Immature natural killer cell (primary cell): ENCODE measurements at regions not wholly inside any gene's neighbourhood (a gene's known extent, or its start where the extent isn't known, plus 50 kb on each side); places are given as distances from the start of the nearest gene placed in this dataset.
A peak's percentile ranks its signal among the peaks of the same experiment; 100 is the strongest.

Experiments
- DNase-seq, 3 donors: peaks; one replicate each; pipeline ENCODE4 v3.0.0; 2022; ENCODE audit warnings: mixed read lengths in 1 of 3
- H3K27ac Mint-ChIP-seq, 6 donors: one replicate each; pipeline ENCODE4 v1.8.0; 2020; ENCODE audit warnings: mixed read lengths in 6 of 6, mild to moderate bottlenecking in 5 of 6, inconsistent platforms in 4 of 6, moderate library complexity in 3 of 6
- H3K27me3 Mint-ChIP-seq, 3 donors: one replicate each; pipeline ENCODE4 v1.8.0; 2020 to 2021; ENCODE audit warnings: low read depth in 3 of 3, mild to moderate bottlenecking in 3 of 3, mixed read lengths in 3 of 3, moderate library complexity in 3 of 3, inconsistent platforms in 1 of 3
- H3K36me3 Mint-ChIP-seq, 3 donors: one replicate each; pipeline ENCODE4 v1.8.0; 2020; ENCODE audit warnings: mixed read lengths in 3 of 3, inconsistent platforms in 2 of 3, mild to moderate bottlenecking in 2 of 3
- H3K4me1 Mint-ChIP-seq, 2 donors: one replicate each; pipeline ENCODE4 v1.8.0; 2020; ENCODE audit warnings: inconsistent platforms in 2 of 2, mild to moderate bottlenecking in 2 of 2, mixed read lengths in 2 of 2, moderate library complexity in 1 of 2
- H3K4me3 Mint-ChIP-seq, 5 donors: one replicate each; pipeline ENCODE4 v1.8.0; 2020; ENCODE audit warnings: mild to moderate bottlenecking in 5 of 5, mixed read lengths in 5 of 5, inconsistent platforms in 3 of 5, moderate library complexity in 3 of 5
- H3K9me3 Mint-ChIP-seq, 6 donors: one replicate each; pipeline ENCODE4 v1.8.0; 2020; ENCODE audit warnings: mild to moderate bottlenecking in 6 of 6, mixed read lengths in 6 of 6, inconsistent platforms in 4 of 6, moderate library complexity in 3 of 6

DNA sequence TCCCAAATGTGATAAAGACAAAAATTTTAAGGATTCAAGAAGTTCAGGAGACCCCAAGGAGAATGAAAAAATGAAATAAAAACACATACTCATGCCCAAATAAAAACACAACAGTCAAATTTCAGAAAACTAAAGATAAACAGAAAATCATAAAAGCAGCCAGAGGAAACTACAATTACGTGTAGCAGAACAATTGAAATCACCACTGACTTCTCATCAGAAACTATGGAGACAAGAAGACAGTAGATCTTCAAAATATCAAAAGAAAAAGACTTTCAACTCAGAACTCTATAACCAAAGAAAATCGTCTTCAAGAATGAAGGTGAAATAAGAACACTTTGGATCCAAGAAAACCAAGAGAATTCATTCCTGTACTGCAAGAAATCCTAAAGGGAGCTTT lies 54.9 kb downstream of the DIO3 start:
- Mint-ChIP-seq H3K36me3 (no peaks in the 10 kb centered on the region), H3K9me3 (no peaks in the 10 kb centered on the region), H3K4me1 (no peaks in the 10 kb centered on the region), H3K27me3 (peaks cover 8 to 20% (median 9%) of the 10 kb centered on the region in 3 donors), H3K27ac (no peak overlapping the region), H3K4me3 (no peak overlapping the region)
- DNase-seq = no peak

DNA sequence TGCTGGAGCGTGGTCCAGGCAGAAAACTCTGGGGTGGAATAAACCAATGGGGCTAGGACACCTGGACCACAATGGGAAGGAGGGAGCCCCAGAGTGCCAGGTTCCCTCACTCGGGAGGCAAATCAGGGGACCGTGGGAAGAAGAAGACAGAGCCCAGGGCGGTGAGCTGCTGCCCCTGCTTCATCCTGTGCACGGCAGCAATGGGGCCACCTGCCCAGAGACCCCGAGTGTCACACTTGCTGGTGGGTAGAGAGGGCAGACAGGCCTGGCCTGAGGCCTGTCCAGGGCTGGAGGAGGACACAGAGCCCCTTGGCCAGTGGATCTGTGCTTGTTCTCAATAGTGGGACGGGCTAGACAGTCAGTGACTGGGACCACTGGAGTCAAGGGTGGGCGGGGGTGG lies 58.2 kb downstream of the DIO3 start:
- Mint-ChIP-seq H3K27ac (no peak overlapping the region), H3K36me3 (no peaks in the 10 kb centered on the region), H3K27me3 (peaks cover 2 to 8% (median 7%) of the 10 kb centered on the region in 3 donors), H3K4me3 (no peak overlapping the region), H3K9me3 (no peaks in the 10 kb centered on the region), H3K4me1 (peaks cover 0 to 4% of the 10 kb centered on the region in 2 donors)
- no peak for DNase-seq

DNA sequence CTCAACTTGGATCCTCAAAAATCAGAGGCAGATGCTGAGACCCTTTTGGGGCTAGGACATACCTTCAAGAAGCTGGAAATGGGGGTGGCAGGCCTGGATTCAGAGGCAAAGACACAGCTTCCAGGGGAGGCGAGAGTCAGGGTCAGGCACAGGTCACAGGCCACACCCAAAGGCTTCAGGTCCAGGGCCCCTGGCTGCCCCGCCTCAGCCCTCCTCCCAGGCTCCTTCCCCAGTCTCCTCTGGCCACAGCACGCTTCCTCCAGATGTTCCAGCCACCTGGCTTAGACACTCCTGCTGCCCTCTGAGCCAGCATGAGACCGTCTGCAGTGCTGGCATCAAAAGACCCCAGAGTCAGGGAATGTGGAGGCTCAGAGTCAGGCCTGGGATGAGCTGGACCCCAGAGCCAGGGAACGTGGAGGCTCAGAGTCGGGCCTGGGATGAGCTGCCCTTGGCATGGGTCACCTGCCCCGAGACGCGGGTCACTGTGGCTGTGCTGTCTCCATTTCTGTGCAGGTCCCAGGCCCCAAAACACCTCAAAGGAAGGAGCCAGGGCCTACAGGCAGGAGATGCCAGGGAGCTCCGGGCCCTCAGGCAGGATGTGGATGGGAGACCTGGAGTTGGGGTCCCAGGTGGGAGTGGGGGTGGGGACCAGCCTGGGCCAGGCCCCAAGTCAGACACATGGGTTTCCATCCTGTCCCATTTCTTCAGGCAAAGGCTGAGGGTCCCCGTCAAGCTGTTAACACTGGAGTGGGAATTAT lies 58.9 kb downstream of the DIO3 start:
- H3K36me3 Mint-ChIP-seq = no peaks in the 10 kb centered on the region
- no peak overlapping the region for H3K27ac Mint-ChIP-seq
- H3K9me3 Mint-ChIP-seq = no peaks in the 10 kb centered on the region
- DNase-seq = no peak
- peaks cover 0 to 4% of the 10 kb centered on the region in 2 donors for H3K4me1 Mint-ChIP-seq
- no peak overlapping the region for H3K4me3 Mint-ChIP-seq
- peaks cover 2 to 7% (median 3%) of the 10 kb centered on the region in 3 donors for H3K27me3 Mint-ChIP-seq

DNA sequence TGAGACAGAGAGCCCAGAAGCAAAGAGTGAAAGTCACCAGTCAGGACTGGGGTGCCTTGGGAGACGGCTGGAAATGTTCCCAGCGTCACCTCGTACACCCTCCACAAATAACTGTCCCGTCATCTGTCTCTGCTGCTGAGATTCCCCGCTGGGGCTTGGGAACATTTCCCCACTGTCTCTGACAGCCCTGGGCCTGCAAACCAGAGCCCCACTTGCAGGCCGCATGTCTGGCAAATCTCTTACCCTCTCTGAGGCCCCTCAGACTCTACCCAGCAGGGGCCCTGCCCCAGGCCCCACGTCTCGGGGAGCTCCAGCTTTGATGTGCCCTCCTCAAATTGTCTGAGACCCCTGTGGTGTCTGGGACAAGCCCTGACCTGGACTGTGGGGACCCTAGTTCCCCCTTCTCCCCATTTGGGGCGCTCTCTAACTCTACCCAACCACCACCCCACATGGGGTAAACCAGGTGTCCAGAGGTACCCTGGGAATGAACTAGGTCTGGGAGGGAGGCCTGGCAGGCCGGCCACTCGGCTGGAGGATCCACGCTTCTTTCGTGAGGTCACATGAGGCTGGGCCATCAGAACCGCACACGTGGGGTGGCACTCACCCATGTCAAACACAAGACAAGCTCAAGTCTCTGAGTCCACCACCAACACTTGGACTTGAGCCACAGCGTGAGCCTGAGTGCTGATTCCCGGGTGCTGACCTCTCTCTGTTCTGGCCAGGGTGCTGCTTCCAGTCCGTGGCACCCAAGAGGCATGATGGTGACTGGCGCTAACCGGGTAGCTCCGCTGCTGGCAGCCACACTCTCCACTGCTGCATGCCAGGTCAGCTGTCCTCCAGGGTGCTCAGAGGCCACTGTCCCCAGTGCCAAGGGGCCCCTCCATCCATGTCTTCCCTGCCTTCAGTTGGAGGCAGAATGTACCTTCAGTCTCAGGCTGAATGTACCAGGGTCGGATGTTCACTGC lies 59.8 kb downstream of the DIO3 start:
- DNase-seq = no peak
- H3K27me3 Mint-ChIP-seq = peaks cover 2 to 5% (median 3%) of the 10 kb centered on the region in 3 donors
- H3K9me3 Mint-ChIP-seq = no peaks in the 10 kb centered on the region
- no peak overlapping the region for H3K27ac Mint-ChIP-seq
- no peak overlapping the region for H3K4me3 Mint-ChIP-seq
- no peaks in the 10 kb centered on the region for H3K36me3 Mint-ChIP-seq
- H3K4me1 Mint-ChIP-seq = peaks cover 0 to 4% of the 10 kb centered on the region in 2 donors

DNA sequence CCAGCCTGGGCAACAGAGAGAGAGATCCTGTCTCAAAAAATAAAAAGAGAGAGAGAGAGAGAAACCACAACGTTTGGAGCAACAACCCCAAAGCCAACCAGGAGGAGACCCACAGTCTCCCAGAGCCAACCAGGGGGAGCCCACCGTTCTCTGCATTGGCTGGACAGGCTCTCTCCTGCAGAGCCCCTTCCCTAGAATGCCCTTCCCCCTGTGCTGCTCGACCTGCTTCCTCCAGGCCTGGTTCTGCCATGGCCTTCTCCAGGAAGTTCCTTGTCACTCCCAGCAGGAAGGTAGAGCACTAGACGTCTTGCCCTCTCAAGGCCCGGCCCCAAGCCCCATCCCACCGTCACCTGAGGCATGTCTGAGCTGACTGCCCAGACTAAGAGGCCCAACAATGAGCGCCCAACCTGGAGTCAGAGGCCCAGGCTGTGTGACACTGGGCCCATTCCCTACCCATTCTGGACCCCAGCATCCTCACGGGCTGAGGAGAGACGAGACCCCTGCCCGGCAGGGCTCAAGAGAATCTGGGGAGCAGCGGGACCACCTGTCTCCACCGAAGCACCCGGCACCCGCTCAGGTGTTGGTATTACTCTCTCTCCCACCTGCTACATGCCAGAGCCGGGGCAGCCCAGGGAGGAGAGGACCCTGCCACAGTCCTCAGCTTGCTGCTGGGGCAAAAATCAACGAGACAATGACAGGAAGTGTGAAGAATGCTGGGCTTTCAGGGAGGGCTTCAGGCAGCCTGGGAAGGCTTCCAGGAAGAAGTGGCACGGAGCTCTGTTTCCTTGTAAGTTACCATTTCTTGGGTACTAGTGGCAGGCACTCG lies 61.2 kb downstream of the DIO3 start:
- peaks cover 2 to 5% (median 3%) of the 10 kb centered on the region in 3 donors for H3K27me3 Mint-ChIP-seq
- H3K4me1 Mint-ChIP-seq = peaks cover 0 to 4% of the 10 kb centered on the region in 2 donors
- DNase-seq = no peak
- H3K4me3 Mint-ChIP-seq = no peak overlapping the region
- no peaks in the 10 kb centered on the region for H3K9me3 Mint-ChIP-seq
- no peak overlapping the region for H3K27ac Mint-ChIP-seq
- H3K36me3 Mint-ChIP-seq = no peaks in the 10 kb centered on the region

DNA sequence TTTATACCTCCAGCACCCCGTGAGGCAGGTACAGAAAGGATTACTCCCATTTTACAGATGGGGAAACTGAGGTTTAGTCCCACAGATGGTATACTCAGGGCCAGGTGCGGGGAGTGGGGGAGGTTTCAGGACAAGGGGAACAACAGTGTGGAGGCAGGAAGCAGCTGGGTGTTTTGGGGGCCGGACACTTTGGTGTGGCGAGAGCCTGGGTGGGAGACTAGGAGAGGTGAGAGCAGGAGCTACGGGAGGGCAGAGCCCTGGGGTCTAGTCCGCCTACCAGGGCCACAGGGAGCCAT lies 61.7 kb downstream of the DIO3 start:
- H3K4me1 Mint-ChIP-seq = peaks cover 2 to 7% of the 10 kb centered on the region in 2 donors
- no peak for DNase-seq
- H3K9me3 Mint-ChIP-seq = no peaks in the 10 kb centered on the region
- H3K36me3 Mint-ChIP-seq = no peaks in the 10 kb centered on the region
- H3K4me3 Mint-ChIP-seq = no peak overlapping the region
- H3K27ac Mint-ChIP-seq = peak overlapping the region in 1 of 6 donors; percentile 34
- H3K27me3 Mint-ChIP-seq = peaks cover 2 to 6% (median 3%) of the 10 kb centered on the region in 3 donors

DNA sequence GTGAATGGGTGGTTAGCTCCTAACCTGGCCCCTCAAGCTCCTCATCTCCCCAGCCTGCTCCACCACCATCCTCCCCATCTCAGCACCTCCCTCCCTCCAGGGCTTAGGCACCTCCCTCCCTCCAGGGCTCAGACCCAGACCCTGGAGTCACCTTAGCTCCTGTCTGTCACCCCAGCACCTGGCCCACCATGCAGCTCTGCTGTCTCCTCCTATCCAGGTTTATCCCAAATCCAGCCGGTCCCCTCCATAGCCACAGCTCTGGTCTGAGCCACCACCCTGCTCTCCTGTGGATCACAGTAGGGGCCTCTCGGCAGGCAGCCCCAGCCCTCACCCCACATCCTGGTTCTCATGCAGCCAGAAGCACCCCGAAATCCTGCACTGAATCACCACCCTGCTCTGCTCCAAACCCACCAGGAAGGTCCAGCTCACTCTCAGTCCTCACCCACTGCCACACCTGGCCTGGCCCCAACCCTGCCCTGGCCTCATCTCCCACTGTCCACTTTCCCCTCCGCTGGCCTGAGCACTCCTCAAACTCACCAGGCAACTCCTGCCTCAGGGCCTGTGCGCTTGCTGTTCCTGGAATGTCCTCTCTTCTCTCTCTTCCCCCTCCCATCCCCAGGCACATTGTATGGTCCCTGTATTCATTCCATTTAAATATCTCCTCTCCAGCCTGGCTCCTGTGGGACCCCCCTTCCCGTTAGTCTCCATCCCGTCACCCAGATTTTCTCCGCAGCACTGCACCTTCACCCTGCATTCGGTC lies 62.6 kb downstream of the DIO3 start:
- Mint-ChIP-seq H3K4me1 (peaks cover 8 to 9% of the 10 kb centered on the region in 2 donors), H3K27ac (no peak overlapping the region), H3K9me3 (no peaks in the 10 kb centered on the region), H3K36me3 (no peaks in the 10 kb centered on the region), H3K4me3 (no peak overlapping the region), H3K27me3 (peaks cover 2 to 9% (median 3%) of the 10 kb centered on the region in 3 donors)
- DNase-seq = no peak

DNA sequence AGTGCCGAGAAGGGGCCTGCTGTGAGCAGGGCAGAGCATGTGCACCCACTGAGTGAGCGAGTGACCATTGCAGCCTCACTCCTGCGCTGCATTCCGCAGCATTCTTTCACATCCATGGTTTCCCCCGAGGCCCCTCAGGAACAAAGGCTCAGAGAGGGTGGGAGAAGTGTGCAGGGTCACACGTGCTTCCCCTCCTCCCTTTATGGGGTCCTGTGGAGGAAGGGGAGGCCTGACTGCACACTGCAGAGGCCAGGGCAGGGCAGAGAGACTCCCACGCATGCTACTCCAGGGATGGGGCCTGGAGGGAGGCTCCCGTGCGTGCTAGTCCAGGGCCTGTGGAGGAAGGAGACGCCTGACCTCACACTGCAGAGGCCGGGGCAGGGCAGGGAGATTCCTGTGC lies 63.2 kb downstream of the DIO3 start:
- H3K36me3 Mint-ChIP-seq = no peaks in the 10 kb centered on the region

DNA sequence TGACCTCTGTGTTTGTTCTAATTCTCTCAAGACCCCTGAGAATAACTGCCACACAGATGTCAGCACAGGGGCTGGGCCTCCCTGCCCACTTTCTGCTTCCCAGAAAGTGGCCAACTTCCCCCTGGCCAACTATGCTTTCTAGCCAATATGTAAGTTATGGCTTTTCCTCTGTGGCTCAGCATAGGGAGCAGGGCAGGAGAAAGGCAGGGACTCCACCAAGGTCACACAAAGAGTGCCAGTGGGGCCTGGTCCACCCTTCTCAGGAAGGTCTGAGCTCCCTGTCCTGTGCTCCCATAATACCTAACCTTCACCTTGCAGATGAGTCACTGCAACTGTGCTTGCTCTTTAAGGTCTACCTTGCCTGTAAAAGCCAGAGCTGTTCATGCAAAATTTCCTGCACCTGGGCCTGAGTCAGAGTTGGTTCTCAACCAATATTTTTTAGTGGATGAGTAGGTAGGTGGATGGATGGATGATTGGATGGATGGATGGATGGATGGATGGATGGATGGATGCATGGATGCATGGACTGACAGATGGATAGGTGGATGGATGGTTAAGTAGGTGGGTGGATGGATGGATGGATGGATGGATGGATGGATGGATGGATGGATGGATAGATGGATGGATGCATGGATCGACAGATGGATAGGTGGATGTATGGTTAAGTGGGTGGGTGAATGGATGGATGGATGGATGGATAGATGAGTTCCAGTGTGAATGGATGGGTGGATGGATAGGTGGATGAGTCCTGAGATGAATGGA lies 64.2 kb downstream of the DIO3 start:
- H3K4me1 Mint-ChIP-seq = peaks cover 8 to 9% of the 10 kb centered on the region in 2 donors
- no peak overlapping the region for H3K27ac Mint-ChIP-seq
- no peaks in the 10 kb centered on the region for H3K9me3 Mint-ChIP-seq
- no peak overlapping the region for H3K4me3 Mint-ChIP-seq
- no peak for DNase-seq
- peaks cover 0 to 9% (median 3%) of the 10 kb centered on the region in 3 donors for H3K27me3 Mint-ChIP-seq
- H3K36me3 Mint-ChIP-seq = no peaks in the 10 kb centered on the region

More for the DNA sequence above, 63.2 kb downstream of the DIO3 start:
- H3K27me3 Mint-ChIP-seq = peaks cover 0 to 9% (median 3%) of the 10 kb centered on the region in 3 donors
- H3K27ac Mint-ChIP-seq = no peak overlapping the region
- H3K4me1 Mint-ChIP-seq = peaks cover 8 to 9% of the 10 kb centered on the region in 2 donors
- DNase-seq = no peak
- H3K9me3 Mint-ChIP-seq = no peaks in the 10 kb centered on the region
- H3K4me3 Mint-ChIP-seq = no peak overlapping the region

DNA sequence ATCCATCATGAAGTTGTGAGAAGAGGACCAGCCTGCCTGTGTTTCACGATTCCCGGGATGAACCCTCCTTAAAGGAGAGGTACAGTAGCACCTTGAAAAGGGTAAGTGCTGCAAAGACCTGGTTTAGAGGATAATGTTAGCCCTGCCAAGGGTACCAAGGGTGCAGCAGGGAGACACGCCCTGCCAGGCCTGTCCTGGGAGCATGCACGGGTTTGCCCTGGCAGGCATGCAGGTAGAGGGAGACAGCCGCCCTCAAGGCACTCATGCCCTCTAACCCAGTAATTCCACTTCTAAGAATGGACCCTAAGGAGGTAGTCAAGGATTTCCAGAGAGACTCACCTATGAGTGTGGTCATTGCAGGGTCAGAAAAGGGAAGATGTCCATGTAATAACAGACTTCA lies 65.0 kb downstream of the DIO3 start:
- Mint-ChIP-seq H3K9me3 (no peaks in the 10 kb centered on the region), H3K4me3 (no peak overlapping the region), H3K36me3 (no peaks in the 10 kb centered on the region), H3K27ac (no peak overlapping the region), H3K4me1 (peaks cover 8 to 9% of the 10 kb centered on the region in 2 donors), H3K27me3 (peaks cover 0 to 9% (median 3%) of the 10 kb centered on the region in 3 donors)
- DNase-seq = no peak

DNA sequence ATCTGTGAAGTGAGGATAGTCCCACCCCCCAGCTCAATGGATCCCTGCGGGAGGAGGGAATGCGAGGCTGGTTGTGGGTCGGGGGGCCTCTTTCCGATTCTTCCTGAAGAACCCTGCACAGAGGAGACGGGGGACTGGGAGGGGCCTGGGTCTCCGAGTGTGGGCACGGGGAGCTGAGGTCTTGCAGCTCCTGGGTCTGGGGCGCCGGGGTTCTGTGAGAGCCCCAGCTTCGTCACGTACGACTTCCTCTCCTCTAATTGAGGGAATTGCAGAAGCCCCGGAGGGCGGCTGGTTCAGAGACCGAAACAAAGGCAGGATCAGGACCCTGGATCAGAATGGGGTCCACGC lies 66.6 kb downstream of the DIO3 start:
- Mint-ChIP-seq H3K4me3 (no peak overlapping the region), H3K27ac (no peak overlapping the region), H3K4me1 (peaks cover 4 to 8% of the 10 kb centered on the region in 2 donors), H3K9me3 (no peaks in the 10 kb centered on the region), H3K36me3 (no peaks in the 10 kb centered on the region), H3K27me3 (peaks cover 1 to 6% (median 3%) of the 10 kb centered on the region in 3 donors)
- no peak for DNase-seq

DNA sequence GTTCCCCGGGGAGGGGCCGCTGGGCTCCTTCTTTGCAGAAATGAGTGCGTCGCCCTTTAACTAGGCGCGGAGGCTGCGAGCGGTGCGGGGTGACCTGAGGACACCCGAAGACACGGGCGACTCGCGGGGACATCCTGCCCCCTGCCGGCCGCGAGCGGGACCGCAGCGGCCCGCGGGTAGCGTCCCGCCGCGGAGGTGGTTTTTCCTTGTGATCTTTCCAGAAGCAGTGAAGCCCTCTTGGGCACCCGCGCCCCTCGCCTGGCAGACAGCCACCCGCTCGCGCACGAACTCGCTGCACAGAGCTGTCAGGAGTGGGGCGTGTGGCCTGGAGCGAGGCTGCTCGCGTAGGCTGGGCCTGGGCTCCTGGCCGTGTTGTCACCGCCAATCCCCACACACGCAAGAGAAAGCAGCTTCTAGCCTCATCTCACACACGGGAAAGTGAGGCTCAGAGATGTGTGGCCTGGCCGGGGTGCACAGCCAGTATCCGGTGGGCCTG lies 67.2 kb downstream of the DIO3 start:
- peaks cover 4 to 8% of the 10 kb centered on the region in 2 donors for H3K4me1 Mint-ChIP-seq
- peak; percentile 64 to 72 (median 70) for DNase-seq
- no peak overlapping the region for H3K27ac Mint-ChIP-seq
- H3K36me3 Mint-ChIP-seq = no peaks in the 10 kb centered on the region
- H3K4me3 Mint-ChIP-seq = no peak overlapping the region
- no peaks in the 10 kb centered on the region for H3K9me3 Mint-ChIP-seq
- peaks cover 1 to 6% (median 3%) of the 10 kb centered on the region in 3 donors for H3K27me3 Mint-ChIP-seq
